SK-N-MC (cell line): ENCODE measurements at regions not wholly inside any gene's neighbourhood (a gene's known extent, or its start where the extent isn't known, plus 50 kb on each side); places are given as distances from the start of the nearest gene placed in this dataset.

ENCODE experiments used
- DNase-seq: peaks from one replicate; pipeline ENCODE4 v3.0.0-alpha.2; 2011; ENCODE audit warnings: low read depth, low spot score
- H3K27ac ChIP-seq: fragments of 200-600 bp; sonication (generic); 2 replicates; pipeline ENCODE4 v1.5.1; 2016; ENCODE audit warnings: mixed run types
- H3K36me3 ChIP-seq: fragments of 200-600 bp; sonication (generic); 2 replicates; pipeline ENCODE4 v1.6.1; 2017; ENCODE audit warnings: antibody characterized with exemption, low read length, mixed read lengths; ENCODE audit not compliant: insufficient read depth
- H3K4me3 ChIP-seq: fragments of 200-600 bp; sonication (generic); 2 replicates; pipeline ENCODE4 v1.5.1; 2016
- H3K9ac ChIP-seq: fragments of 200-600 bp; sonication (generic); 2 replicates; pipeline ENCODE4 v1.8.0; 2017; ENCODE audit warnings: mixed run types, mixed read lengths; ENCODE audit not compliant: insufficient read length
- H3K9me3 ChIP-seq: fragments of 200-600 bp; sonication (generic); 2 replicates; pipeline ENCODE4 v1.6.1; 2017; ENCODE audit warnings: low read depth, mild to moderate bottlenecking, antibody characterized with exemption, low read length, moderate library complexity, mixed read lengths
- EZH2 ChIP-seq: fragments of 200-600 bp; sonication (generic); IDR thresholded peaks from one replicate; pipeline ENCODE4 v1.6.1; 2017; ENCODE audit warnings: antibody characterized with exemption
- FOXP2 ChIP-seq: optimal IDR thresholded peaks from 2 replicates; pipeline ENCODE3; 2011; ENCODE audit warnings: mild to moderate bottlenecking, moderate library complexity; ENCODE audit not compliant: insufficient read depth; ENCODE audit errors: extremely low read length, control extremely low read depth
- POLR2AphosphoS5 ChIP-seq: IDR thresholded peaks from 2 replicates; pipeline ENCODE4 v1.6.1; 2012; ENCODE audit warnings: mild to moderate bottlenecking, low read depth, low read length, borderline replicate concordance

GRCh38 chr10:113456741-113457140 is 96.1 kb upstream of the HABP2 start:
- no peak for DNase-seq
- Histone ChIP-seq H3K4me3 (no peak overlapping the region), H3K27ac (no peak overlapping the region), H3K9ac (no peak overlapping the region), H3K9me3 (no peaks in the 10 kb centered on the region), H3K36me3 (no peaks in the 10 kb centered on the region)
- no peak for TF ChIP-seq POLR2AphosphoS5
- no peak for TF ChIP-seq EZH2
- TF ChIP-seq FOXP2 = no peak

GRCh38 chr10:113457408-113457807 is 95.4 kb upstream of the HABP2 start:
- no peaks in the 10 kb centered on the region for H3K9me3 ChIP-seq
- no peak overlapping the region for H3K27ac ChIP-seq
- H3K9ac ChIP-seq = no peak overlapping the region
- no peak overlapping the region for H3K4me3 ChIP-seq
- TF ChIP-seq FOXP2 = no peak
- TF ChIP-seq EZH2 = no peak
- no peak for TF ChIP-seq POLR2AphosphoS5
- no peaks in the 10 kb centered on the region for H3K36me3 ChIP-seq
- no peak for DNase-seq

GRCh38 chr10:113458451-113458850 is 94.4 kb upstream of the HABP2 start:
- no peak overlapping the region for H3K4me3 ChIP-seq
- H3K9ac ChIP-seq = no peak overlapping the region
- H3K36me3 ChIP-seq = no peaks in the 10 kb centered on the region
- no peak overlapping the region for H3K27ac ChIP-seq
- no peaks in the 10 kb centered on the region for H3K9me3 ChIP-seq
- no peak for TF ChIP-seq FOXP2
- no peak for TF ChIP-seq POLR2AphosphoS5
- no peak for TF ChIP-seq EZH2
- DNase-seq = no peak

- Histone ChIP-seq H3K4me3 (no peak overlapping the region), H3K9me3 (no peaks in the 10 kb centered on the region), H3K27ac (no peak overlapping the region), H3K36me3 (no peaks in the 10 kb centered on the region), H3K9ac (no peak overlapping the region)
- TF ChIP-seq POLR2AphosphoS5 = no peak
- TF ChIP-seq FOXP2 = no peak
- TF ChIP-seq EZH2 = no peak
- no peak for DNase-seq
Observed at GRCh38 chr10:113458944-113459343, 93.9 kb upstream of the HABP2 start.

- Histone ChIP-seq H3K9me3 (no peaks in the 10 kb centered on the region), H3K27ac (no peak overlapping the region), H3K36me3 (no peaks in the 10 kb centered on the region), H3K4me3 (no peak overlapping the region), H3K9ac (no peak overlapping the region)
- no peak for DNase-seq
- TF ChIP-seq FOXP2 = no peak
- TF ChIP-seq EZH2 = no peak
- no peak for TF ChIP-seq POLR2AphosphoS5
Observed at GRCh38 chr10:113459626-113460280, 93.1 kb upstream of the HABP2 start.

- Histone ChIP-seq H3K4me3 (no peak overlapping the region), H3K27ac (no peak overlapping the region), H3K9me3 (no peaks in the 10 kb centered on the region), H3K9ac (no peak overlapping the region), H3K36me3 (no peaks in the 10 kb centered on the region)
- no peak for DNase-seq
- TF ChIP-seq EZH2 (no peak), FOXP2 (no peak), POLR2AphosphoS5 (no peak)
Observed at GRCh38 chr10:113463083-113463482, 89.8 kb upstream of the HABP2 start.

GRCh38 chr10:113463777-113464176 is 89.1 kb upstream of the HABP2 start:
- H3K9ac ChIP-seq = no peak overlapping the region
- no peaks in the 10 kb centered on the region for H3K9me3 ChIP-seq
- H3K36me3 ChIP-seq = no peaks in the 10 kb centered on the region
- H3K27ac ChIP-seq = no peak overlapping the region
- no peak overlapping the region for H3K4me3 ChIP-seq
- TF ChIP-seq POLR2AphosphoS5 = no peak
- no peak for TF ChIP-seq FOXP2
- TF ChIP-seq EZH2 = no peak
- DNase-seq = no peak

- no peaks in the 10 kb centered on the region for H3K9me3 ChIP-seq
- H3K4me3 ChIP-seq = no peak overlapping the region
- no peak for TF ChIP-seq EZH2
- TF ChIP-seq FOXP2 = no peak
- no peak for TF ChIP-seq POLR2AphosphoS5
- no peaks in the 10 kb centered on the region for H3K36me3 ChIP-seq
- 0 out of 2 replicates have a peak overlapping the region, but pooled peaks have one; percentile 42 for H3K27ac ChIP-seq
- no peak for DNase-seq
- H3K9ac ChIP-seq = no peak overlapping the region
Observed at GRCh38 chr10:113469796-113470195, 83.1 kb upstream of the HABP2 start.
